ENCODE measurements at regions not wholly inside any gene's neighbourhood (a gene's known extent, or its start where the extent isn't known, plus 50 kb on each side); places are given as distances from the start of the nearest gene placed in this dataset.
A peak's percentile ranks its signal among the peaks of the same experiment; 100 is the strongest.

DNA sequence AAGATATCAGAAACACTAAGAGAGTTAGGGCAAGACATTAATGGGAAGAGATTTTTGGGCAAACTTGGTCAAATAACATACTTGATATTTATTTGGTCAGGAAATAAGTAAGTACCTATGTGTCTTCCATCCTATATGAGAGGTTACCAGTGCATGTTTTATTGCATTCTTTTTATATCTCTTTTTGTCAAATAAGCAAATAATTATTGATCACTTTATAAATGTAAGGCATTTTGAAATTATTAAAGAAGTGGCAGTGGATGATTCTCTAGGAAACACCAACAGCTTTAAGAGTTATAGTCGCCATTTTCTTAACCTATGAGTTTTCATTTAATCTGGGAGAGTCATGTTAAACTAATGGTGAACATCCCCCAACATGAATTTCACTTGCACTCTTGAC lies 453.3 kb downstream of the MEIS1 start:
- H3K4me3 Mint-ChIP-seq = no peak overlapping the region
- peaks cover 0 to 5% (median 0%) of the 10 kb centered on the region in 3 donors for H3K36me3 Mint-ChIP-seq
- POLR2A ChIA-PET = no interaction called here
- ATAC-seq = no peak
- peaks cover 0 to 17% (median 6%) of the 10 kb centered on the region in 9 donors for H3K9me3 Mint-ChIP-seq
- peaks cover 0 to 8% (median 0%) of the 10 kb centered on the region in 5 donors for H3K27me3 Mint-ChIP-seq
- no peak overlapping the region for H3K27ac Mint-ChIP-seq
- H3K4me1 Mint-ChIP-seq = no peaks in the 10 kb centered on the region
- no peak for DNase-seq

DNA sequence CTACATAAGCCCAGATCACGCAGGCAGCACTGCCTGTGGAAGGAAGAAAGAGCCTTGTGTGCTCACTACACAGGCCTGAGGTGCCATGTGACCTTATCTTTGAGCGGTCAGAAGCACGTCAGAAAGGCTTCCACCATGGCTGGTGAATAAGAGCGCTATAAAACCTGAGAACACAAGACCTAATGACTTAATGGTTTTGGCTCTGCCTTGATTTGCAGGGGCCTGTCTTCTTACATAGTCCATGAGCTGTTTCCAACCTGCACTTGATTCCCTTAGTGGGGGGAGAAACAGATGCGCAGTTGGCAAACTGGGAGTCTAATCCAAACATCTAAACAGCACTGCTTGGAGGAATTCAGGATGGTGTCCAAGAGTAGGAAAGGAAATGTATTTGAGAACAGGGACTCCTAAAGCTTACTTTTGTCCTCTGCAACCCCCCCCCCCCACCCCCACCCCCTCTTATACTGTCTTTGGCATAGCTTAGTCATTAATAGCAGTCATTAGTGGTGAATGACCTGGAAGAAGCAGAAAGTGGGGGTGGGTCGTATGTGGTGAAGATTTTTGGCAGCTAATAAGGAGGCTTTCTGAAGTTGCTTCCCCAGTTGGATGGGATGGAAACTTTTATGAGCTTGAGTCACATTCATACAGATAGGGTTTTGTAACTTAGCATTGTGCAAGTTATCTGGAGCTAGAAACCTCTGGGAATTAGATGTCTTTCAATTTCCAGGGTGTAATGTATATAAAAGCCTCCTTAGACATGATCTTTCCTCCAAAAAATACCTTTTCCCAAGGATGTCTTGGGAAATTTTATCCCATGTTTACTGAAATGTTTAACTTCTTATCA lies 454.1 kb downstream of the MEIS1 start:
- Mint-ChIP-seq H3K4me1 (no peaks in the 10 kb centered on the region), H3K9me3 (peaks cover 0 to 17% (median 5%) of the 10 kb centered on the region in 9 donors), H3K4me3 (no peak overlapping the region), H3K36me3 (peaks cover 0 to 5% (median 0%) of the 10 kb centered on the region in 3 donors), H3K27ac (no peak overlapping the region), H3K27me3 (peaks cover 0 to 8% (median 0%) of the 10 kb centered on the region in 5 donors)
- no peak for ATAC-seq
- POLR2A ChIA-PET = no interaction called here
- DNase-seq = no peak

DNA sequence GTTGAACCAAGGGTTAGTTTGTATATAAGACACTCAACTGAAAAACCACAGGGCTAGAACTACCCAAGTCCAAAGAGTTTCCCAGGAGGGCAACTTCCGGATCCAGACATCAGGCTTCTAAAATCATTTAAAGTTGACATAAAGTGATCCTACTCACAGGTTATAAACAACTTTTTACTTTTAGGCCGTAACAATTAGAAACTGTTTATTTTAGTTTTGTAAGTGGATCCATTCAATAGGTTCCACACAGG lies 454.6 kb downstream of the MEIS1 start:
- no peak overlapping the region for H3K4me3 Mint-ChIP-seq
- peaks cover 0 to 5% (median 0%) of the 10 kb centered on the region in 3 donors for H3K36me3 Mint-ChIP-seq
- no peaks in the 10 kb centered on the region for H3K4me1 Mint-ChIP-seq
- ATAC-seq (no peak), DNase-seq (no peak)
- no peak overlapping the region for H3K27ac Mint-ChIP-seq
- H3K9me3 Mint-ChIP-seq = peaks cover 0 to 13% (median 5%) of the 10 kb centered on the region in 9 donors
- H3K27me3 Mint-ChIP-seq = peaks cover 0 to 8% (median 0%) of the 10 kb centered on the region in 5 donors
- POLR2A ChIA-PET = no interaction called here

DNA sequence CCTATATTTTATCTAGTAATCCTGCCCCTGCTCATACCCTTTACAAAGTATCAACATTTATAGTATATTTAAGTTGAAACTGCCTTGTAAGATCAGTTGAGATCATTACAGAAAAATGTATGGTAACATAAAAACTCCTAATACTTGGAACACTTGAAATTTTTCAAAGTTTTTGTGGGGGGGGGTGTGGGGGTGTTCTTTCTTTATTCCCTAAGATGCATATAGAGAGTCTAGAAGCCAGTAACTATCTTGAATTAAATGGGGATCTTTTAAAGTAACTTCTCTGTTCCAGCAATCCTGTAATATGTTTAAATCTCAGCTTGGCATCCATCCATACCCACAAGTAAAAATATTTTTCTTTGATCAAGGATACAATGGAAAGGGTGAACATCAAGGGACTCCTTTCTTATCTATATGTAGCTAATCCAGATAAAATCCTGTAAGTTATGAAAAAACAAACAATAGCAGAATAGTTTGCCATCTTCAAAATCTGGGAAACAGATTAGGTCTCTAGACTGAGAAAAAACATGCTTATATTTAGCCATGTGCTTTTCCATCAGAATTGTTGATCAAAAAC lies 455.3 kb downstream of the MEIS1 start:
- peak overlapping the region in 1 of 10 donors; percentile 74 for H3K27ac Mint-ChIP-seq
- peaks cover 0 to 8% (median 0%) of the 10 kb centered on the region in 5 donors for H3K27me3 Mint-ChIP-seq
- DNase-seq = no peak
- peaks cover 0 to 10% (median 4%) of the 10 kb centered on the region in 9 donors for H3K9me3 Mint-ChIP-seq
- no peak for ATAC-seq
- H3K4me1 Mint-ChIP-seq = no peaks in the 10 kb centered on the region
- H3K4me3 Mint-ChIP-seq = no peak overlapping the region
- POLR2A ChIA-PET = no interaction called here
- H3K36me3 Mint-ChIP-seq = peaks cover 0 to 3% (median 0%) of the 10 kb centered on the region in 3 donors

DNA sequence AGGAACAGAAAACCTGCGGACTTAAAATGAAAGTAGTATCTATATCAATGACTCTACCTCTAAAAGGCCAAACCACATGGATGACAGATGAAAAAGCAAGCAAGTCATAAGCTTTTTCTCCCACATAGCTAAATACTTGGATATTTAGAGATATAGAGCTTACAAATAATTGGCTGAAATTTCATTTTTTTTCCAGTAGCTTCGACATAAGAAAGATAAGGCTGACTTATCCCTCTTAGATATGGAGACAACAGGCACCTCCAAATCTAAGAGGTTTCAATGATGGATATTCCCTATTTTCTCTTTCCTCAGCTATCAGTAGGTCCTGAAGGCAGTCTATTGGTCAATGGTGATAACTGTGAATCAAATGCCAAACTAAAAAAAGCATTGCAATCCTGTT lies 460.3 kb downstream of the MEIS1 start:
- ATAC-seq (no peak), DNase-seq (no peak)
- Mint-ChIP-seq H3K27ac (no peak overlapping the region), H3K36me3 (no peaks in the 10 kb centered on the region), H3K9me3 (peaks cover 0 to 7% (median 0%) of the 10 kb centered on the region in 9 donors), H3K4me3 (no peak overlapping the region), H3K4me1 (no peaks in the 10 kb centered on the region), H3K27me3 (peaks cover 0 to 2% (median 0%) of the 10 kb centered on the region in 5 donors)
- POLR2A ChIA-PET = no interaction called here

DNA sequence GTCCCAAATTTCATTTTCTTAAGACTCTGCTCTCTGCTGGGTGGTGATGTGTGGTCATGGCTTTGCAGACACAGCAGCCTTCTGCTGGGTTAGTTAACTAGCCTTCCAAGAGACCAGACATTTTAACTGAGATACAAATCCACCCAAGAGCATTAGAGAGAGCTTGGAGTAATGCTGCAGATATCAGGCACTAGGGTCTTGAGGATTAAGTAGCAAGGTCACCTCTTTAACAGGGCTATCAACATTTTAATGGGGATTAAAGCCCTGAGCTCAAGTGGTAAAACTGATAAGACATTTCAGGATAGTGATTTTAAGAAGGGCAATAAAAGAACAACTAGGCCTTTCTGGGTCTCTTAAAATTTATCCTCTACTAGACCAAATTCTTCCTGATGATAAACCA lies 461.2 kb downstream of the MEIS1 start:
- DNase-seq (no peak), ATAC-seq (no peak)
- Mint-ChIP-seq H3K27ac (no peak overlapping the region), H3K27me3 (peaks cover 0 to 2% (median 0%) of the 10 kb centered on the region in 5 donors), H3K9me3 (peaks cover 0 to 8% (median 0%) of the 10 kb centered on the region in 9 donors), H3K4me3 (no peak overlapping the region), H3K4me1 (no peaks in the 10 kb centered on the region), H3K36me3 (no peaks in the 10 kb centered on the region)
- POLR2A ChIA-PET = no interaction called here

DNA sequence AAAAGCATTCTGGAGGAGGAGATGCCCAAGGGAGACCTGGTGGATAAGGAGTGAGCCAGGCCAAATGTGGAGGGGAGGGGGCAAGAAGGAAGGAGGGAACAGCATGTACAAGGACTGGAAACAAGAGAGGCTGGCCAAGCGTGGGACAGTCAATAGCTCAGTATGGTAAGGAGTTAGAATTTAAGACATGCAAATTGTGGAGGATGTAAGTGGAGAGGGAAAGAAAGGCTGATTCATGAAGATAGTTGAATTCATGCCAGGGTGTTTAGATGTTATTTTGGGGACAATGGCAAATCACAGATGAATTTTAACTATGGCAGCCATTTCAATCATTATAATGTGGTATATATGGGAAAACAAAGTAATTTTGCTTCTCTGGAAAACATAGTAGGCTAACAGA lies 462.3 kb downstream of the MEIS1 start:
- DNase-seq (no peak), ATAC-seq (no peak)
- H3K36me3 Mint-ChIP-seq = no peaks in the 10 kb centered on the region
- H3K9me3 Mint-ChIP-seq = peaks cover 0 to 8% (median 2%) of the 10 kb centered on the region in 9 donors
- POLR2A ChIA-PET = no interaction called here
- peaks cover 0 to 2% (median 0%) of the 10 kb centered on the region in 5 donors for H3K27me3 Mint-ChIP-seq
- H3K4me3 Mint-ChIP-seq = no peak overlapping the region
- no peaks in the 10 kb centered on the region for H3K4me1 Mint-ChIP-seq
- H3K27ac Mint-ChIP-seq = no peak overlapping the region

DNA sequence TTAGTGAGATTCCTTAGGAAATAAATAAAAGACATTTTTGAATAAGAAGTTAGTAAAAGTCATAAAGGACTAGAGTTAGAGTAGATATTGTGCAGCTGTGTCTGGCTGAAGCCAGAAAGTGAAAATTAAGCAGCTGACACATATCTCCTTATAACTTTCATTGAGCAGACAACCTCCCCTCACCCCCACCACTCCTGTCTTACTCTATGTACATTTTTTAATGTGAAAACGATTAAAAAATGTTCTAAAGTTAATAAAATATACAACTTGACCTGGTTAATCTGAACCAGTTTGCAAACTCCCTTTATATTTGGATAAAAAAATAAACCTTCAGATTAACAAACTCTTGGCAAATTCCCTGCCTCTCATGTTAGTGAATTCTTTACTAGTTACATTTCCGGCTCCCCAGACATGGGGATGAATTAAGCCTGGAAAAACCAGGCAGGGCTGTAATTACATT lies 462.8 kb downstream of the MEIS1 start:
- Mint-ChIP-seq H3K27ac (no peak overlapping the region), H3K36me3 (no peaks in the 10 kb centered on the region), H3K4me1 (no peaks in the 10 kb centered on the region), H3K27me3 (peaks cover 0 to 3% (median 0%) of the 10 kb centered on the region in 5 donors), H3K4me3 (no peak overlapping the region), H3K9me3 (peaks cover 0 to 12% (median 2%) of the 10 kb centered on the region in 9 donors)
- DNase-seq (no peak), ATAC-seq (no peak)
- POLR2A ChIA-PET = no interaction called here

DNA sequence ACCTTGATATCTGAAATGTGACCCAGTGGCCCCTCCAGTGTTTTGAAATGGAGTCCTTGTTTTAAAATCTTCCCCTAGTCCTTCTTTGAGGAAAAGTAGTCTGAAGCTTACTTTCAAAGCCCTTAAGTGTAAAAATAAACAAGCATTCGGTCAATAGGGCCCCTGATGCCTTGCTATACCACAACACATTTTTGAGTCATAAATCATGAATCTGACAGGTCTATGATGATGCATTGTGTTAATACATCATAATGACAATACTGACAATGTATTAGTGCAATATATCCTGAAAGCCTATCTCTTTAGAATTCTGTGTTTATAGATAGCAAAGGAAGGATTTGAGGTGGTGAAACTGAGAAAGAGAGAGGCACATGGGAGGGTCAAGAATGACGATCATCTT lies 464.2 kb downstream of the MEIS1 start:
- H3K4me1 Mint-ChIP-seq = no peaks in the 10 kb centered on the region
- H3K27me3 Mint-ChIP-seq = peaks cover 0 to 3% (median 0%) of the 10 kb centered on the region in 5 donors
- H3K36me3 Mint-ChIP-seq = no peaks in the 10 kb centered on the region
- H3K27ac Mint-ChIP-seq = no peak overlapping the region
- ATAC-seq (no peak), DNase-seq (no peak)
- H3K9me3 Mint-ChIP-seq = peaks cover 0 to 24% (median 2%) of the 10 kb centered on the region in 9 donors
- no peak overlapping the region for H3K4me3 Mint-ChIP-seq
- POLR2A ChIA-PET = no interaction called here

DNA sequence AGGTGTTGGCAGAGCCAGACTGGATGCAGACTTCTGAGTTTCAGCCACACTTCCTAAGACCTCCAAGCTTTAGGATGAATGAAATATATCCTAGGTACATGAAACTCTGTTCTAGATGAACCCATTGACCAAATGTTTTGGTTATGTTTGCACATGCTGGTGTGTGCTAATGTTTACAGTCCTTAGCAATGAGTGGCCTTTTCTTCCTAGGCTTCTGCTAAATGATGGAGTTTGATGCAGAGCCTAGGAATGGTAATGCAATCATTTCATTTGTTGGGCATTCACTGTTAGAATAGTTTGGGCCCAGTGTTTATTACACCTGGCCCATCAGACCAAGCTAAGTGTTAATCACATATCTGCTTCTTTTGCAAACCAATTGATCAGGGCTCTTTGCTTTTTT lies 464.7 kb downstream of the MEIS1 start:
- Mint-ChIP-seq H3K27me3 (peaks cover 0 to 3% (median 0%) of the 10 kb centered on the region in 5 donors), H3K4me1 (no peaks in the 10 kb centered on the region), H3K36me3 (no peaks in the 10 kb centered on the region), H3K9me3 (peaks cover 0 to 24% (median 2%) of the 10 kb centered on the region in 9 donors), H3K4me3 (no peak overlapping the region), H3K27ac (no peak overlapping the region)
- DNase-seq (no peak), ATAC-seq (no peak)
- POLR2A ChIA-PET = no interaction called here

DNA sequence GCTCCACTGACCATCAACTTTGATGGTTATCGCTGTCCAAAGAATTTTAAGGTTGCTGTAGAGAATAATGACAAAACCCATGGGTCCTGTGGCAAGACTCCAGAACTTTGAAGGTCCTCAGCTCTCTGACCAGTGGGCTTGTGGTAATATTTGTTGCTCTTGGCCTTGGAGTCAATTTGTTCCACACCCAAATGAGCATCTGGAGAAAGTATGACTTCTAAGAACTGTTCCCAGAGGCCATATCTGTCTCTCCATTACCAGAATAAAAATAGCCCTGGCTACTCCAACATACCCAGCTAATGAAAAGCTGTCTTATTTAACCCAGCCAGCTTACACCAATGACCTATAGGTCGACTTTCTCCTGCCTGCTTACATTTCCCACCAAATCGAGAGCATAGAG lies 466.4 kb downstream of the MEIS1 start:
- DNase-seq (no peak), ATAC-seq (no peak)
- POLR2A ChIA-PET = no interaction called here
- no peaks in the 10 kb centered on the region for H3K36me3 Mint-ChIP-seq
- peaks cover 0 to 32% (median 2%) of the 10 kb centered on the region in 9 donors for H3K9me3 Mint-ChIP-seq
- H3K27ac Mint-ChIP-seq = no peak overlapping the region
- no peaks in the 10 kb centered on the region for H3K4me1 Mint-ChIP-seq
- no peak overlapping the region for H3K4me3 Mint-ChIP-seq
- H3K27me3 Mint-ChIP-seq = peaks cover 0 to 3% (median 0%) of the 10 kb centered on the region in 5 donors

DNA sequence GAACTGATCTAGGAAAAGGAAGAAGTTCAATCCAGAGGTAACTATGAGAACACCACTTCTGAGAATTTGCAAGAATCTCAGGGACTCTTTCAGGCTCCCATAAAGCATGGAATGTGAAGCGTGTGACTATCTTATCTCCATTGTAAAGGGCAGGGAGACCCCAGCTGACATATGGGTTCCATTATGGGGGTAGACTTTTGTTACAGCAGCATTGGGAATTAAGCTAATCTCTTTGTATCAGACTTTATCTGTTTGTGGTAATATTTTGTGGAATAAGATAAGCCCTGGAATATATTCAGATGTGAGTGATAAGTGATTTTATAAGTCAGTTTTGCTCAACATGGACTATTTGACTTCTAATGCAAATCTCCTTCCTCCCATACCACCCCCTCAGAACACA lies 468.3 kb downstream of the MEIS1 start:
- DNase-seq = no peak
- no peaks in the 10 kb centered on the region for H3K4me1 Mint-ChIP-seq
- no peak overlapping the region for H3K4me3 Mint-ChIP-seq
- H3K27me3 Mint-ChIP-seq = peaks cover 0 to 3% (median 0%) of the 10 kb centered on the region in 5 donors
- H3K27ac Mint-ChIP-seq = no peak overlapping the region
- no peak for ATAC-seq
- H3K9me3 Mint-ChIP-seq = peaks cover 0 to 34% (median 2%) of the 10 kb centered on the region in 9 donors
- no peaks in the 10 kb centered on the region for H3K36me3 Mint-ChIP-seq
- POLR2A ChIA-PET = no interaction called here

DNA sequence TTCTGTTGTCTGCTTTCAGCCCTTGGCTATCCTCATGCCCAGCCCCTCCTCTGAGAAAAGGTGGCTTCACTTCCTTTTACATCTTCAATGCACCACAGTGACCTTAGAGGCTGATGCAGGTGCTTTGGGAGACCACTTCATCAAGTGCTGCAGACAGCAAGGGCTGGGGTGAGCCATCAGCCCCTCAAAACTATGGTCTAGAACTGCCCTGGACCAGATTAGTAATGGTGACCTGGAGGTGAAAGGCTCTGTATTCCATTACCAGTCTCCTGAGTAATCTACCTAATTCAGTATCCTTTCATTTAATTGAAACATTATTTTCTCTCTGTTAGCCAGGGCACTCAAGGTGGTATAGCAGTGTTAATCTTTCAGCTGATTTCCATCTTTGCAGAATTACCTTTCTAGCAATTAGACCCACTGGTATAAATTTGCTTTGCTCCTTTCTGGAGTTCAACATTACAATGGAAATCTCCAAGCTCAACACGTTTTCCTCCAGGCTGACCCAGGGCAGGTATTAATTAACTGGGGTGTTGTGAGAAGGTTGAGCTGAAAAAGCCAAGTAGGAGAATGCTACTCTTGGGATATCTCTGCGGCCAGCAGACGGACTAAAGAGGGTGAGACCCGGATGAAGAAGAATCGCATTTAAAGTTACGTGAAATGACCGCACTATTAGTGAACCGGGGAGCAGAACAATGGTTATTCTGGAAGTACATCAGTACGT lies 469.0 kb downstream of the MEIS1 start:
- Mint-ChIP-seq H3K4me3 (no peak overlapping the region), H3K4me1 (no peaks in the 10 kb centered on the region), H3K27me3 (peaks cover 0 to 3% (median 0%) of the 10 kb centered on the region in 5 donors), H3K9me3 (peaks cover 0 to 34% (median 2%) of the 10 kb centered on the region in 9 donors), H3K36me3 (no peaks in the 10 kb centered on the region), H3K27ac (no peak overlapping the region)
- ATAC-seq (no peak), DNase-seq (no peak)
- POLR2A ChIA-PET = no interaction called here

Measured in naive thymus-derived CD8-positive, alpha-beta T cell (primary cell).